HFFc6 (cell line): ENCODE measurements at regions not wholly inside any gene's neighbourhood (a gene's known extent, or its start where the extent isn't known, plus 50 kb on each side); places are given as distances from the start of the nearest gene placed in this dataset.

Source experiments
- DNase-seq: peaks from one replicate; pipeline ENCODE4 v3.0.0-alpha.2; 2018
- H3K27ac Mint-ChIP-seq: 2 replicates; pipeline ENCODE4 v1.8.0; 2020; ENCODE audit warnings: mild to moderate bottlenecking, mixed read lengths
- H3K27me3 Mint-ChIP-seq: 2 replicates; pipeline ENCODE4 v1.8.0; 2021; ENCODE audit warnings: mild to moderate bottlenecking, moderate library complexity, mixed read lengths; ENCODE audit not compliant: insufficient read depth
- H3K36me3 Mint-ChIP-seq: 2 replicates; pipeline ENCODE4 v1.8.0; 2021; ENCODE audit warnings: low read depth, mixed read lengths
- H3K4me1 Mint-ChIP-seq: 2 replicates; pipeline ENCODE4 v1.8.0; 2020; ENCODE audit warnings: low read depth, mixed read lengths
- H3K4me3 Mint-ChIP-seq: 2 replicates; pipeline ENCODE4 v1.8.0; 2020; ENCODE audit warnings: mild to moderate bottlenecking, moderate library complexity, mixed read lengths
- H3K9me3 Mint-ChIP-seq: 2 replicates; pipeline ENCODE4 v1.8.0; 2020; ENCODE audit warnings: mild to moderate bottlenecking, mixed read lengths
- TF ChIP-seq, protein P1 (sequence below): fragments of 200-600 bp; sonication (generic); IDR thresholded peaks from 2 replicates; pipeline ENCODE4 v1.5.0; 2021; ENCODE audit warnings: antibody characterized with exemption, mild to moderate bottlenecking

DNA sequence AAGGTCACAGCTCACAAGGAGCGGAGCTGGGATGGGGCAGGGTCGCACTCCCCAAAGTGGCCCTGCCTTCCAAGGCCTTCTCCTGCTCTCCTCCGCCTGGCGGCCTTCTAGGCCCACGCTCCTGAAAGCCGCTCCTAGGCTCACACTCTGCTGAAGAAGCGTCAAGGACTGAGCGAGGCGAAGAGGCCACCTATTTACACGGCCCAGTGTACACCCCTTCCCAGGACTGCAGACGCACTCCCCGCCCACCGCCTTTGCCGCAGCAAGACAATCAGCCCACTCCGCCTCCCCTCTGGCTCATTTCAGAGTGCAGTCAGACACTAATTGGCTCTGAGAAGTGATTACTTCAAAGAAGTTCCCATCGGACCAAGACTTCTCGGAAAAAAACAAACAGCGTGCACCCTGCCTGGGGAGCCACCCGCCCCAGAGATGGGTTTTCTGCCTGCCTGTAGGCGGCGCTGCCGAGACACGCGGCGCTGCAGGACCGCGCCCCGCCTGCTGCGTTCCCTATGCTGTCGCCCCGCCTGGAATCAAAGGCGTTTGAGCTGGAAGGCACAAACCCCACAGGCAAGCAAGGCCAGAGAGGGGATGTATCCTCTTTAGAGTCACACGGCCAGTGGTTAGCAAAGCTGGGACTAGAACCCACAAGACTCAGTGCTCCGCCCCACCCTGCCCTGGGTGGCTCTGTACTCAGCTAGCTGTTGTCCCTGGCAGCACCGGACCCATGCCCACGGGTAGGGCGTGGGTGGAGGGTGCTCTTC lies 414.8 kb downstream of the BUD13 start:
- Mint-ChIP-seq H3K36me3 (no peaks in the 10 kb centered on the region), H3K4me3 (no peak overlapping the region), H3K27ac (no peak overlapping the region), H3K4me1 (no peaks in the 10 kb centered on the region), H3K27me3 (peaks cover 7% of the 10 kb centered on the region), H3K9me3 (peaks cover 29% of the 10 kb centered on the region)
- DNase-seq = no peak
- TF ChIP-seq, protein P1, sequence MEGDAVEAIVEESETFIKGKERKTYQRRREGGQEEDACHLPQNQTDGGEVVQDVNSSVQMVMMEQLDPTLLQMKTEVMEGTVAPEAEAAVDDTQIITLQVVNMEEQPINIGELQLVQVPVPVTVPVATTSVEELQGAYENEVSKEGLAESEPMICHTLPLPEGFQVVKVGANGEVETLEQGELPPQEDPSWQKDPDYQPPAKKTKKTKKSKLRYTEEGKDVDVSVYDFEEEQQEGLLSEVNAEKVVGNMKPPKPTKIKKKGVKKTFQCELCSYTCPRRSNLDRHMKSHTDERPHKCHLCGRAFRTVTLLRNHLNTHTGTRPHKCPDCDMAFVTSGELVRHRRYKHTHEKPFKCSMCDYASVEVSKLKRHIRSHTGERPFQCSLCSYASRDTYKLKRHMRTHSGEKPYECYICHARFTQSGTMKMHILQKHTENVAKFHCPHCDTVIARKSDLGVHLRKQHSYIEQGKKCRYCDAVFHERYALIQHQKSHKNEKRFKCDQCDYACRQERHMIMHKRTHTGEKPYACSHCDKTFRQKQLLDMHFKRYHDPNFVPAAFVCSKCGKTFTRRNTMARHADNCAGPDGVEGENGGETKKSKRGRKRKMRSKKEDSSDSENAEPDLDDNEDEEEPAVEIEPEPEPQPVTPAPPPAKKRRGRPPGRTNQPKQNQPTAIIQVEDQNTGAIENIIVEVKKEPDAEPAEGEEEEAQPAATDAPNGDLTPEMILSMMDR = no peak

DNA sequence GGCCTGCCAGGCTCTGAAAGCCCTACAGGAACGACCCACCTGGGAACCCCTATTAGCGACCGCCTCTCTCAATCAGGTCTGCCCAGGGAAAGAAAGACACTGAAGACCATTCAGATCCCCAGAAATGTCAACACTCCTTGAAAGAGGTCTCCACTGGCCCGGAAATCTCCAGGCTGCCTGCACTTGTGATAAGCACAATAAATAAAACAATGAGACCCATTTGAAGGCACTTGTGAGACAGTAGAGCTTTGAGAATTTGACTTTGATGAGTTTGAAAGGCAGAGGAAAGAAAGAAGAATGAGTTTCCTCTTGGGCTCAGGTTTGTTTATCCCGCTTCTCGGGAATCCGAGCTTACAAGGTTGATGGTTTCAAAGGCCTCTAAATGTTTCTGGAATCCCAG lies 416.3 kb downstream of the BUD13 start:
- Mint-ChIP-seq H3K27me3 (peaks cover 7% of the 10 kb centered on the region), H3K36me3 (no peaks in the 10 kb centered on the region), H3K4me1 (no peaks in the 10 kb centered on the region), H3K4me3 (no peak overlapping the region), H3K9me3 (peaks cover 34% of the 10 kb centered on the region), H3K27ac (no peak overlapping the region)
- DNase-seq = no peak
- TF ChIP-seq, protein P1 = no peak

DNA sequence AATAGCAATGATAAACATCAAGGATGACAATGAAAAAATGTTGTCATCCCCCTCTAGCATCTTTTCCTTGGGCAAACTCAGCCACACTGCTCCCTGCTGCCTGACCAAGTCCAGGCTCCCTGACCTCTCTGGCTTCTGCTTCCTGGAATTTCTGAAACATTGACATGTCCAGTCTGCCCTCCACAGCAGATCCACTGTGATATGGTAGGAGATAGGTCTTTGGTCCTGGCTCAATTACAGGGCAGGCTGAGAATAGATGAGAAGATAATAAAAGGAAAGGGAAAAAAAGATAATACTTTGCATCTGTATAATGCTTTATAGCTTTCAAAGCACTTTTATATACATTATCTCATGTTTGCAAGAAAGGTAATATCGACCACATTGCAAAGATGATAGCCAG lies 417.7 kb downstream of the BUD13 start:
- Mint-ChIP-seq H3K27me3 (peaks cover 3% of the 10 kb centered on the region), H3K4me3 (no peak overlapping the region), H3K9me3 (peaks cover 30% of the 10 kb centered on the region), H3K4me1 (no peaks in the 10 kb centered on the region), H3K36me3 (no peaks in the 10 kb centered on the region), H3K27ac (no peak overlapping the region)
- TF ChIP-seq, protein P1 = no peak
- no peak for DNase-seq

DNA sequence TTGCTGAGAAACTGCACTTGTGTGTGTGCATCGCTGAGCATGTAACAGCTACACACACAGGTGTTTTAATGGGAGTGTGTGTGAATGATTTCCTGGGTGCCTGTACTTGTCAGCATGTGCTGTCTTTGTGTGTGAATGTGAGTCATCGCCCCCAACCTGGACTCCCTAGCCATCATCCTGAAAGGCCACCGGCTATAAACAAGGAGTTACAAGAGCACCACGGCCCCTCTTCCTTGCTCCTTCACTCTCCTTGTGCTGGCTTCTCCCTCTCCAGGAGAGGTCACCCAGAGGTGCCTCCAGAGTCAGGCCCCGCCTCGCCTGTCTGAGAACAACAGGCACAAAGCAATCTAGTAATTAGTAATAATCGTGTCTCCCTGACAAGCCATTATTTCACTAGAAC lies 419.2 kb downstream of the BUD13 start:
- no peak for DNase-seq
- TF ChIP-seq, protein P1 = no peak
- no peak overlapping the region for H3K4me3 Mint-ChIP-seq
- H3K27me3 Mint-ChIP-seq = peaks cover 3% of the 10 kb centered on the region
- H3K9me3 Mint-ChIP-seq = peaks cover 39% of the 10 kb centered on the region
- 0 out of 2 replicates have a peak, but pooled peaks cover under 1% of the 10 kb centered on the region for H3K36me3 Mint-ChIP-seq
- H3K27ac Mint-ChIP-seq = no peak overlapping the region
- no peaks in the 10 kb centered on the region for H3K4me1 Mint-ChIP-seq

DNA sequence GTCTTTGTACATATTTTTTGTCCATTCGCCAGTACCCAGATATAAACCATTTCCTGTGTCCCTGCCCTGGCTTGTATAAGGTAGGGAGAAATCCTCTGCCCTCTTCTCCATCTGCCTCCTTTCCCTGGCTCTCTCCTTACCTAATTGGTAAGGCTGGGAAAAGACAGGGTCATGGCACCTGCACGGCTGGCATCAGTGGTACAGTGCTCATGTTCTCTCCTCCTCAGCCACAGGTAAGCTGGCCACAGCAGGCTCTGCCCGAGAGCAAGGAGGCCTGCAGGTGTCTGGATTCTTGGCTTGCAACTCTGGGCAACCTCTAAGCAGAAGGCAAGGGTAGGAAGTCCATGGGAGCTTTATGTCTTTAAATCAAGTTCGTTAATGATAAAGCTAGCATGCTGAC lies 419.9 kb downstream of the BUD13 start:
- Mint-ChIP-seq H3K4me1 (no peaks in the 10 kb centered on the region), H3K27me3 (peaks cover 3% of the 10 kb centered on the region), H3K4me3 (no peak overlapping the region), H3K9me3 (peaks cover 43% of the 10 kb centered on the region), H3K27ac (no peak overlapping the region), H3K36me3 (peaks cover 5% of the 10 kb centered on the region; the same call in 1 of the 2 replicates)
- TF ChIP-seq, protein P1 = no peak
- DNase-seq = no peak
